UCSD-AML1 (cell line): ENCODE measurements at regions not wholly inside any gene's neighbourhood (a gene's known extent, or its start where the extent isn't known, plus 50 kb on each side); places are given as distances from the start of the nearest gene placed in this dataset.
A peak's percentile ranks its signal among the peaks of the same experiment; 100 is the strongest.
"Not testable (repeated sequence)": the region's sequence is repeated elsewhere in the genome, so short reads cannot be mapped to it uniquely, and the experiment has no call there.

Source experiments
- DNase-seq: peaks from one replicate; lab custom pipeline; 2025; ENCODE audit not compliant: unreplicated experiment; lab: John Stamatoyannopoulos, UW

- DNase-seq = no peak
Measured at GRCh38 chr1:191305370-191305769, 827.7 kb upstream of the BRINP3 start.

GRCh38 chr1:191306916-191307315, 829.3 kb upstream of the BRINP3 start:
- no peak for DNase-seq

DNA sequence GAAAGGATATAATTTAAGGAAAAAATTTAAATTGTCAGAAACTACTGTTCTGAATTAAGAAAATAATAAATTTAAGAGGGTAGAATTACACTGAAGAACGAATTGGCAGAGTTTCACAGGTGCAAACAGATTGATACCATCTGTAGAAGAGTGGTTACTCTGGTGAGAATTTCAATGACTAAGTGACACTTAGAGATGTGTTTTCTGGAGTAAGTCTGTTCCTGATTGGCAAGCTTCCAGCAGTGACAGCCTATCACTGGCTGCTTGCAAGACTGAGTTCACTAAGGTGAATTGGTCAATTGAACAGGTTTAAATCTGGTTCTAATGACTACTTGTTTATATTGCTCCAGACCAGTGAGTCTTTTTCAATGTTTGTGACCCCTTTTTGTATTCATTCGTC, 838.2 kb upstream of the RGS18 start:
- no peak for DNase-seq

DNA sequence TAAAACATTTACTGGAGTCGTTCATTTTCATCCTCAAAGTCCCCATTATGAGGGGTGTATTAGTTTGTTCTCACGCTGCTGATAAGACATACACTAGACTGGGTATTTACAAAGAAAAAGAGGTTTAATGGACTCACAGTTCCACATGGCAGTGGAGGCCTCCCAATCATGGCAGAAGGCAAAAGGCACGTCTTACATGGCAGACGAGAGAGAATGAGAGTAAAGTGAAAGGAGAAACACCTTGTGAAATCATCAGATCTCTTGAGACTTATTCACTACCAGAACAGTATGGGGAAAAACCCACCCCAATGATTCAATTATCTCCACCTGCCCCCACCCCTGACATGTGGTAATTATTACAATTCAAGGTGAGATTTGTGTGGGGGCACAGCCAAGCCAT, 830.4 kb upstream of the RGS18 start:
- no peak for DNase-seq

- DNase-seq = no peak
Measured at GRCh38 chr1:191343816-191344215, 814.4 kb upstream of the RGS18 start.

DNA sequence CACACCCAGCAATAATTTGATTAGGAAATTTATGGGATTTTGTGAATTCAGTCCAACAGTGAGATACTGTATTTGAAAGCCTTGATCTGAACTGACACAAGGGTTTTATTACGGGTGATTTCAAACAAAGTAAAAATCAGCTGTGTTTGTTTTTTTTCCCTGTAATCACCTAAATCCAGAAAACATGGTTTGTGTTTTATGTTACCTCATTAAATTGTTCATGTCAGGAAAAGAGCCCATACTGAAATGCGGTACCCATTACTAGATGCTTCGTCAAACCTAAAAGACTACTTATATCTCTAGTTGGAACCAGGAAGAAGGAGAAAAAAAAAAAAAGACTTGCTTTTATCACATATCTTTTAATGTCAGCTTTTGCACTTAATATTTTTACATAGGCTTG, 811.9 kb upstream of the RGS18 start:
- DNase-seq = no peak

GRCh38 chr1:191348328-191348727, 809.9 kb upstream of the RGS18 start:
- DNase-seq = no peak

GRCh38 chr1:191350938-191351337, 807.3 kb upstream of the RGS18 start:
- DNase-seq = no peak

- DNase-seq = no peak
Measured at GRCh38 chr1:191358724-191359123, 799.5 kb upstream of the RGS18 start.

GRCh38 chr1:191366686-191367085, 791.6 kb upstream of the RGS18 start:
- no peak for DNase-seq

GRCh38 chr1:191368891-191369654, 789.2 kb upstream of the RGS18 start:
- DNase-seq = peak; percentile 3

GRCh38 chr1:191371626-191372025, 786.6 kb upstream of the RGS18 start:
- peak; percentile 1 for DNase-seq

- DNase-seq = no peak
Measured at GRCh38 chr1:191388283-191388682, 770.0 kb upstream of the RGS18 start.

DNA sequence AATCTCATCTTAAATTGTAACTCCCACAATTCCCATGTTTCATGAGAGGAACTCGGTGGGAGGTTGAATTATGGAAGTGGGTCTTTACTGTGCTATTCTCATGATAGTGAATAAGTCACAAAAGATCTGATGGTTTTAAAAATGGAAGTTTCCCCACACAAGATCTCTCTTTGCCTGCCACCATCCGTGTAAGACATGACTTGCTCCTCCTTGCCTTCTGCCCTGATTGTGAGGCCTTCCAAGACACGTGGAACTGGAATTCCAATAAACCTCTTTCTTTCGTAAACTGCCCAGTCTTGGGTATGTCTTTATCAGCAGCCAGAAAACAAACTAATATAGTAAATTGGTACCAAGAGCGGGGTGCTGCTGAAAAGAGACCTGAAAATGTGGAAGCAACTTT, 761.6 kb upstream of the RGS18 start:
- no peak for DNase-seq

DNA sequence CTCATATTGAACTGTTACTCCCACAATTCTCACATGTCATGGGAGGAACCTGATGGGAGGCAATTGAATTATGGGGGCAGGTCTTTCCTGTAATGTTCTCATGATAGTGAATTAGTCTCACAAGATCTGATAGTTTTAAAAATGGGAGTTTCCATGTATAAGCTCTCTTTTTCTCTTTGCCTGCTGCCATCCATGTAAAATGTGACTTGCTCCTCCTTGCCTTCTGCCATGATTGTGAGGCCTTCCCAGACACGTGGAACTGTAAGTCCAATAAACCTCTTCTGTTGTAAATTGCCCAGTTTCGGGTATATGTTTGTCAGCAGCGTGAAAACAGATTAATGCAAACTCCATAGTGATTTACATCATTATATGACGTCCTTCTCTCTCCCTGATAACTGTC, 759.7 kb upstream of the RGS18 start:
- DNase-seq = no peak

- no peak for DNase-seq
Measured at GRCh38 chr1:191405417-191405816, 752.8 kb upstream of the RGS18 start.

DNA sequence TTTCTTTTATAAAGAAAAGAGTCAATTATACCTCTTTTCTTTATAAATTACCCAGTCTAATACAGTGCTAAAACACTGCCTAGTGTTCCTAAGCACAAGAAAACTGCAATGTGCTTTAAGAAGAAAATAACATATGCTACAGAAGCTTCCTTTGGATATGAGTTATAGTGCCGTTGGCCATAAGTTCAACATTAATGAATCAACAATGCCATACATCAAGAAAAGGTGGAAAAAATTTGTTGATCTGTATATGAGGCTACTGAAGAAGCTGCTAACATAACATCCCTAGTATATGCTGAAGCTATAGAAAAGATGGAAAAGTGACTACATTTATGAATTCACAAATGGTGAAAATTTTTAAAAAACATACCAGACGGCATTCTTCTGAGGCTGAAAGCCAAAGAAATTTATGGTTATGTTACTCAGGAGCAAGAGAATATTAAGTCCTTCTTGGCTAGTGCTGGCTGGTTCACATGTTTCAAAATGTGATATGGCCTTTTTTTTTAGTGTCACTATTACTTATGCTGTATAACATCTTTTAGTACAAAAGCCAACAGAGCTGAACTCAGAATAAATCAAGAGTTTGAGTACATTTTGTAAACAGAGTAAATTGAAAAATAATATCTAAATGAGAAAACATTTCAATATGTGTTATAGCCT, 743.2 kb upstream of the RGS18 start:
- no peak for DNase-seq

DNA sequence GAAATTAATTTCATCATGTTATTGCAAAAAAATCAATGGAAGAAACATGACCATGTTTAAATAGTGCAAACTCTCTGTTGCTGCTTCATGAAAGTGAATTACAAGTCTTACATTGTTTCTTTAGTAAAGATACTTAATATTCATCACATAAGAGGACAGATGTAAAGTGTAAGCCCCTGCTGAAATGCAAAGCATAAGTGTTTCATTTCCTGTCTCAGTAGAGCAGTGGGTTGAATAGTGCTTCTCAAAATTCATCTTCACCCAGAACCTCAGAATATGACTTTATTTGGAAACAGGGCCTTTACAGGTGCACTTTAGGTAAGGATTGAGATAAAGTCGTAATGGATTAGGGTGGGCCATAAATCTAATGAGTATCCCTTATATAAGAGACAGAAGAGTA, 738.4 kb upstream of the RGS18 start:
- DNase-seq = no peak

GRCh38 chr1:191427593-191427992, 730.7 kb upstream of the RGS18 start:
- DNase-seq = no peak

- DNase-seq = no peak
Measured at GRCh38 chr1:191432817-191433216, 725.4 kb upstream of the RGS18 start.

- no peak for DNase-seq
Measured at GRCh38 chr1:191438979-191439378, 719.3 kb upstream of the RGS18 start.

GRCh38 chr1:191448279-191448678, 710.0 kb upstream of the RGS18 start:
- DNase-seq = not testable (repeated sequence)

DNA sequence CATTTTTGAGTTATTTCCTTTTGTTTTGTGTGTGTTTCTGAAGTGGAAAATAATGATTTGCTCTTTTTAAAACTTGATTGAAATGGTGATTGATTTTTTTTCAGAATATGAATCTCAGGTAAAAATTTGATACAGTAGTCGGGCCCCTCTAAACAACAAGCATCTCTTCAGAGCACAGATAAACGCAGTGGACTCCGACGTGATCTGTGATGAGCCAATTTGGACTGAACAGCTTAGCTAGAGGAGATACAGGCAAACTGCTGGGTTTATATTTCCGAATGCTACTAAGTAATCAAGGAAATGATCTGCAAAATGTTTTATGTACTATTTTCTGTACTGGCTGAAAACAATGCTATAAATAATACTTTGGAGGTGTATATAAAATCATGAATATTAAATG, 705.7 kb upstream of the RGS18 start:
- DNase-seq = no peak
